ENCODE measurements at regions not wholly inside any gene's neighbourhood (a gene's known extent, or its start where the extent isn't known, plus 50 kb on each side); places are given as distances from the start of the nearest gene placed in this dataset.
"Not testable (repeated sequence)": the region's sequence is repeated elsewhere in the genome, so short reads cannot be mapped to it uniquely, and the experiment has no call there.

DNA sequence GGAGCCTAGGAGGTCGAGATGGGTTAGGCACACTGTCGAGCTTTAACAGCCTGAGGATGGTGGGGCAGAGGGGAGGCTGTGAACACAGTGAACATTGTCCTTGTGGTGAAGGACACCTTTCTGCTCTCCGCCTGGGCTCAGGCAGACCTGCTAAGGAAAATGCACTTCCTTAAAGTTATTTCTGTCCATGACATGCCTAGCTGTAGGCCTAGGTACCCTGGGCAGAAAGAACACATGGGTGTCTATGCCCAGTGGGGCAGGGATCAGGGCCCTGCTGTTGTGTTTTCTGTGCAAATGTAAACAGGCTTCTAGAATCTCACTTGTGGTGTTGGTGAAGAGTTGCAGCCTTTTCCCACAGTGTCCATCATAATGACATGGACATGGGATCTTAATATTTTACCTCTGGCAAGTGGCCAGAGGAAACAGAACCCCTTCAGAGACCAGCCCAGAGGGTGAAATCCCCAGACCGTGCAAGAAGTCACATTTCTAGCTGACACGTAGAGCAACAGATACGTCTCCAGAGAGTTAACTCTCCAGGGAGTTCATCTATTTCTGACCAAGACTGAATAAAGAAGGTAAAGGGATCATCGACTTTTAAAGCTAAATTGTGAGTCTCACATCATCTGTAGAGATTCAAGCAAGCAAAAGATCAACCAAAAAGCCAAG is 79.2 kb downstream of the C9orf152 start:
- no peak overlapping the region for H3K4me3 ChIP-seq (ENCODE audit: low read depth, low read length)
- peak; percentile 49 for DNase-seq
- in situ Hi-C loops (cut with HindIII; ENCODE audit: low pct_ligation_motif_present, low sequenced_read_pairs): no loop called here
- peak overlapping the region; percentile 87 for H3K27ac ChIP-seq
- H3K27me3 ChIP-seq (replicated peaks): no peaks in the 10 kb centered on the region
- TF ChIP-seq, protein P1, sequence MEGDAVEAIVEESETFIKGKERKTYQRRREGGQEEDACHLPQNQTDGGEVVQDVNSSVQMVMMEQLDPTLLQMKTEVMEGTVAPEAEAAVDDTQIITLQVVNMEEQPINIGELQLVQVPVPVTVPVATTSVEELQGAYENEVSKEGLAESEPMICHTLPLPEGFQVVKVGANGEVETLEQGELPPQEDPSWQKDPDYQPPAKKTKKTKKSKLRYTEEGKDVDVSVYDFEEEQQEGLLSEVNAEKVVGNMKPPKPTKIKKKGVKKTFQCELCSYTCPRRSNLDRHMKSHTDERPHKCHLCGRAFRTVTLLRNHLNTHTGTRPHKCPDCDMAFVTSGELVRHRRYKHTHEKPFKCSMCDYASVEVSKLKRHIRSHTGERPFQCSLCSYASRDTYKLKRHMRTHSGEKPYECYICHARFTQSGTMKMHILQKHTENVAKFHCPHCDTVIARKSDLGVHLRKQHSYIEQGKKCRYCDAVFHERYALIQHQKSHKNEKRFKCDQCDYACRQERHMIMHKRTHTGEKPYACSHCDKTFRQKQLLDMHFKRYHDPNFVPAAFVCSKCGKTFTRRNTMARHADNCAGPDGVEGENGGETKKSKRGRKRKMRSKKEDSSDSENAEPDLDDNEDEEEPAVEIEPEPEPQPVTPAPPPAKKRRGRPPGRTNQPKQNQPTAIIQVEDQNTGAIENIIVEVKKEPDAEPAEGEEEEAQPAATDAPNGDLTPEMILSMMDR (IDR thresholded peaks at IDR 0.05; ENCODE audit: low read depth, low read length, missing control alignments): no peak
- peaks cover 3% of the 10 kb centered on the region for H3K36me3 ChIP-seq (replicated peaks)

DNA sequence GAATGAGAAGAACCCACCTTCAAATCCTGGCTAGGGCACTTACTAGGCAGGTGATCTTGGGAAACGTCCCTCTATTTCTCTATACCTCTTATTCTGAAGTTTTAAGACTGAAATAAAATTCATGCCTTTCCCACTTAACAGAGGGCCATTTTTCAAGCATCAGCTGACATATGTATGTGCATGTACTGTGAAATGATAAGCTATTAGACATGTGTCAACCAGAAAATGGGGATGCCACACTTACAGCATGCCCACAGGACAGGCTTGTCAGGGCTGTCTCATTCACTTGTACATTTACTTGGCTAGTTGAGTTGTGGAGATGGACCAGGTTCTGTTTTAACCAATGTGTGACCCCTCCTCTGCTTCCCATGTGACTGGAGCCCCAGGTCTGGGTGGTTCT is 78.5 kb downstream of the C9orf152 start:
- TF ChIP-seq, protein P1 (IDR thresholded peaks at IDR 0.05; ENCODE audit: low read depth, low read length, missing control alignments): no peak
- Histone ChIP-seq H3K27ac (peak overlapping the region; percentile 87), H3K27me3 (replicated peaks) (no peaks in the 10 kb centered on the region), H3K4me3 (ENCODE audit: low read depth, low read length) (no peak overlapping the region), H3K36me3 (replicated peaks) (peaks cover 3% of the 10 kb centered on the region)
- no peak for DNase-seq
- in situ Hi-C loops (cut with HindIII; ENCODE audit: low pct_ligation_motif_present, low sequenced_read_pairs): no loop called here

DNA sequence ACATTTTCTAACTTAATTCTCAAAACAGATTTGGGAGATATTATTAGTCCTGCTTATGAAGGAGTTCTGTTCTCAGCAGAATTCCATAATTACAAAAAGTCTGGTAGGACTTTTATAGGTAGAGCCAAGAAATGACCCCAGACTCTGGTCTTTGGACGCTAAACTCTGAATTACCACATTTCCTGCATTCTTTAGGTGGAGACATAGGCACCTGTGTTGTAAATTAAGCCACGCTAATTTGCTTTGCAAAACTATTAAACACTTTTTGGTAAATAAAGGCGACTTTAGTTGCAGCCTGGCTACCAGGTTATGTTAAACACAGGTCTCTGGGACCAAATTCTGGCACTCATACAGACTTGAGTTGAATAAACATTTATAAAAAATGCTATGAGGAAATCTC is 77.7 kb downstream of the C9orf152 start:
- in situ Hi-C loops (cut with HindIII; ENCODE audit: low pct_ligation_motif_present, low sequenced_read_pairs): no loop called here

DNA sequence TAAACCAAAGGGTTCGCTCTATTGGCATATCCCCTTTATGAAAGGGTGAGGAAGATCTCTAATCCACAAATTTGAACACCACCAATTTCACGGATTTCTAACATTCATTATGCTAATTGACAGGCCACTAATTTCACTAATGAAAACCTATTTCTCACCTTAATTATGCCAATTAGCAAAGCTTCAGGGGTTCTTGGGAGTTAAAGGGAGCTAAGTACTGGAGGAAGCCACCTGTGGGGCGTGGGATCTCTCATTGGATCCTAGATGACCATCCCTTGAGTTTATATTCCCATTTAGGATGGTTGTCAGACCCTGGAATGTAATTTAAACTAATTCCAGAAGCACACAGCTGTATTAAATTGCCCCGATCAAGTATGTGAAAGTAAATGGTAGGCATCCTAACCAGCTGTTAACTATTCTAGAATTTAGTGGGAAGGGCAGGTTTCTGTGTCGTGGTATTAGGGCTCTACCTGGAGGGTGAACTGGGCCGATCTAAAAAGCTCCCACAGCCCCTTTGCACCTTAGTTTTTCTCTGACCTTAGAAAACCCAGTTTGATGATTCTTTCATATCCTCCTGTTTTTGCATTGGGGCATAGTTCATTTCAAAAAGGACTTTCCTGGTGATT is 77.1 kb downstream of the C9orf152 start:
- no peaks in the 10 kb centered on the region for H3K27me3 ChIP-seq (replicated peaks)
- H3K27ac ChIP-seq: no peak overlapping the region
- in situ Hi-C loops (cut with HindIII; ENCODE audit: low pct_ligation_motif_present, low sequenced_read_pairs): no loop called here
- TF ChIP-seq, protein P1 (IDR thresholded peaks at IDR 0.05; ENCODE audit: low read depth, low read length, missing control alignments): no peak
- DNase-seq: no peak
- no peak overlapping the region for H3K4me3 ChIP-seq (ENCODE audit: low read depth, low read length)
- peaks cover 3% of the 10 kb centered on the region for H3K36me3 ChIP-seq (replicated peaks)

More for the DNA sequence above, 77.7 kb downstream of the C9orf152 start:
- H3K27ac ChIP-seq: peak overlapping the region; percentile 87
- DNase-seq: no peak
- no peak overlapping the region for H3K4me3 ChIP-seq (ENCODE audit: low read depth, low read length)
- TF ChIP-seq, protein P1 (IDR thresholded peaks at IDR 0.05; ENCODE audit: low read depth, low read length, missing control alignments): no peak
- H3K36me3 ChIP-seq (replicated peaks): peaks cover 3% of the 10 kb centered on the region
- H3K27me3 ChIP-seq (replicated peaks): no peaks in the 10 kb centered on the region

DNA sequence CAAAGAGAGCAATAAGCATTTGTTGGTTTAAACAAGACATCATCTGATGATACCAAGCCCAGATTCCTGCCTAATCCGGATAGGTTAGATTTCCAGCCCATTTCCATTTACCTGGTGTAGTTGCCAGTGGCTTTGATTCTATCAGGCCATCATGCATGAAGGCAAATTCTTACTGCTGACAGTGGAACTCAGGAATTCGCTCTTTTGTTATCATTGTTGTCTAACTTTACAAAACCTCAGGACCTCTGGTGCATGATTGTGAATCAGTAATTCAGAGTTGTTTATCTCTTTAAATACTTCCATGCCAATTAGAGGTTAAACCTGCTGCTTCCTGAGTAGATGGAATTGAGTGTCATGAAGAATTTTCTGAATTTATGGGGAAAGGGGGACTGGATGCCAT is 76.5 kb downstream of the C9orf152 start:
- no peak overlapping the region for H3K4me3 ChIP-seq (ENCODE audit: low read depth, low read length)
- no peak for DNase-seq
- TF ChIP-seq, protein P1 (IDR thresholded peaks at IDR 0.05; ENCODE audit: low read depth, low read length, missing control alignments): no peak
- peak overlapping the region; percentile 16 for H3K27ac ChIP-seq
- in situ Hi-C loops (cut with HindIII; ENCODE audit: low pct_ligation_motif_present, low sequenced_read_pairs): no loop called here
- peaks cover 8% of the 10 kb centered on the region for H3K36me3 ChIP-seq (replicated peaks)
- H3K27me3 ChIP-seq (replicated peaks): no peaks in the 10 kb centered on the region

DNA sequence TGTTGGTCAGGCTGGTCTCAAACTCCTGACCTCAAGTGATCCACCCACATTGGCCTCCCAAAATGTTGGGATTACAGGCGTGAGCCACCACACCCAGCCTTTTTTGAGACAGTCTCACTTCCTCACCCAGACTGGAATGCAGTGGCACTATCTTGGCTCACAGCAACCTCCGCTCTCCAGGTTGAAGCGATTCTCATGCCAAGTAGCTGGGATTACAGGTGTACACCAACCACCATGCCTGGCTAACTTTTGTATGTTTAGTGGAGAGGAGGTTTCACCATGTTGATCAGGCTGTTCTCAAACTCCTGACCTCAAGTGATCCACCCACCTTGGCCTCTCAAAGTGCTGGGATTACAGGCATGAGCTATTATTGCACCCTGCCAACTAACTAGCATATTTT is 75.4 kb downstream of the C9orf152 start:
- H3K27me3 ChIP-seq (replicated peaks); DNase-seq; in situ Hi-C loops (cut with HindIII; ENCODE audit: low pct_ligation_motif_present, low sequenced_read_pairs); H3K27ac ChIP-seq; H3K4me3 ChIP-seq (ENCODE audit: low read depth, low read length): not testable (repeated sequence)
- H3K36me3 ChIP-seq (replicated peaks): peaks cover 18% of the 10 kb centered on the region
